CD4-positive, alpha-beta T cell treated with Interleukin-6 for 4 hours (primary cell): ENCODE measurements at regions not wholly inside any gene's neighbourhood (a gene's known extent, or its start where the extent isn't known, plus 50 kb on each side); places are given as distances from the start of the nearest gene placed in this dataset.

Experiments used
- DNase-seq: peaks from one replicate; pipeline ENCODE4 v3.0.0-alpha.2; 2020; ENCODE audit warnings: mixed read lengths

GRCh38 chr1:58911841-58912499, 128.1 kb upstream of the JUN start:
- no peak for DNase-seq

GRCh38 chr1:58914925-58915324, 131.1 kb upstream of the JUN start:
- no peak for DNase-seq

GRCh38 chr1:58917436-58917835, 133.6 kb upstream of the JUN start:
- DNase-seq = no peak

GRCh38 chr1:58919226-58919958, 135.5 kb upstream of the JUN start:
- DNase-seq = no peak

- no peak for DNase-seq
These were observed 136.1 kb upstream of the JUN start for GRCh38 chr1:58919959-58920321.

- no peak for DNase-seq
These were observed 137.5 kb upstream of the JUN start for GRCh38 chr1:58921342-58921741.

- DNase-seq = no peak
These were observed 137.9 kb upstream of the JUN start for GRCh38 chr1:58921751-58922150.

GRCh38 chr1:58922302-58923089, 138.6 kb upstream of the JUN start:
- peak; percentile 58 for DNase-seq

- DNase-seq = no peak
These were observed 139.2 kb upstream of the JUN start for GRCh38 chr1:58923090-58923470.

GRCh38 chr1:58924016-58924565, 140.2 kb upstream of the JUN start:
- no peak for DNase-seq

- DNase-seq = no peak
These were observed 141.0 kb upstream of the JUN start for GRCh38 chr1:58924821-58925220.

GRCh38 chr1:58925247-58925646, 141.4 kb upstream of the JUN start:
- no peak for DNase-seq

GRCh38 chr1:58926152-58926551, 142.3 kb upstream of the JUN start:
- DNase-seq = no peak

- DNase-seq = no peak
These were observed 143.3 kb upstream of the JUN start for GRCh38 chr1:58927041-58927721.

- no peak for DNase-seq
These were observed 143.9 kb upstream of the JUN start for GRCh38 chr1:58927722-58928085.

- DNase-seq = no peak
These were observed 144.7 kb upstream of the JUN start for GRCh38 chr1:58928514-58928913.

- DNase-seq = peak; percentile 86
These were observed 146.0 kb upstream of the JUN start for GRCh38 chr1:58929671-58930325.

GRCh38 chr1:58931024-58931423, 147.2 kb upstream of the JUN start:
- DNase-seq = no peak

GRCh38 chr1:58931756-58932155, 147.9 kb upstream of the JUN start:
- DNase-seq = no peak

- DNase-seq = peak; percentile 28
These were observed 149.2 kb upstream of the JUN start for GRCh38 chr1:58932859-58933598.

- DNase-seq = no peak
These were observed 149.7 kb upstream of the JUN start for GRCh38 chr1:58933599-58933926.

GRCh38 chr1:58934706-58935105, 150.9 kb upstream of the JUN start:
- DNase-seq = no peak
